H1 (cell line): ENCODE measurements at regions not wholly inside any gene's neighbourhood (a gene's known extent, or its start where the extent isn't known, plus 50 kb on each side); places are given as distances from the start of the nearest gene placed in this dataset.

Experiments
- CTCF ChIA-PET: fragments of 300-600 bp; sonication (Branson Sonifier 250); formaldehyde crosslinking; loops from one replicate; lab custom pipeline; 2021; ENCODE audit not compliant: partially characterized antibody; lab: Charles Lee
- POLR2A ChIA-PET: fragments of 300-600 bp; sonication (Branson Sonifier 250); formaldehyde crosslinking; loops from one replicate; lab custom pipeline; 2021; ENCODE audit warnings: inconsistent platforms; ENCODE audit not compliant: partially characterized antibody; lab: Charles Lee
- DNase-seq, 2 experiments: peaks; one replicate each; pipeline versions ENCODE4 v3.0.0 to v3.0.0-alpha.2; 2010 to 2022; ENCODE audit warnings: low spot score in 2 of 2, low read depth in 1 of 2, mixed read lengths in 1 of 2
- FAIRE-seq: peaks from 2 replicates; lab custom pipeline; 2011; peaks lifted over from hg19 to GRCh38; lab: Jason Lieb, UNC
- H2AFZ ChIP-seq: 2 replicates; pipeline ENCODE4 v1.8.1; 2012; ENCODE audit warnings: low read length, inconsistent platforms
- H2AK5ac ChIP-seq: 2 replicates; pipeline ENCODE4 v1.6.1; 2013; ENCODE audit warnings: low read depth, low read length
- H2BK120ac ChIP-seq: replicated peaks from 2 replicates; pipeline ENCODE3; 2013; ENCODE audit warnings: low read depth, low read length, inconsistent platforms
- H2BK12ac ChIP-seq: 2 replicates; pipeline ENCODE4 v1.6.1; 2013; ENCODE audit warnings: low read depth, low read length
- H2BK15ac ChIP-seq: 2 replicates; pipeline ENCODE4 v1.6.1; 2013; ENCODE audit warnings: low read length
- H2BK20ac ChIP-seq: 2 replicates; pipeline ENCODE4 v1.6.1; 2013; ENCODE audit warnings: low read length
- H2BK5ac ChIP-seq: 2 replicates; pipeline ENCODE4 v1.6.1; 2013; ENCODE audit warnings: low read depth, low read length
- H3K14ac ChIP-seq: 2 replicates; pipeline ENCODE4 v1.6.1; 2013; ENCODE audit warnings: inconsistent platforms; ENCODE audit not compliant: insufficient read length
- H3K18ac ChIP-seq: 2 replicates; pipeline ENCODE4 v1.6.1; 2013; ENCODE audit warnings: low read length; ENCODE audit errors: extremely low read depth
- H3K23ac ChIP-seq: 2 replicates; pipeline ENCODE4 v1.6.1; 2013; ENCODE audit warnings: inconsistent platforms; ENCODE audit not compliant: insufficient read length
- H3K23me2 ChIP-seq: 2 replicates; pipeline ENCODE4 v1.6.1; 2013; ENCODE audit warnings: low read depth, low read length
- H3K27ac ChIP-seq: 2 replicates; pipeline ENCODE4 v1.6.1; 2011; ENCODE audit warnings: low read depth, low read length, inconsistent platforms
- H3K27me3 ChIP-seq, 4 experiments: replicated peaks in 1 of 4; 1 replicate in 1 of 4; 2 replicates in 3 of 4; pipeline versions ENCODE4 v1.6.1 to v1.8.1; 2011 to 2013; ENCODE audit warnings: low read length in 3 of 4, mild to moderate bottlenecking in 3 of 4, inconsistent platforms in 2 of 4, mixed read lengths in 2 of 4, moderate library complexity in 1 of 4; ENCODE audit not compliant: control insufficient read depth in 3 of 4, insufficient read depth in 3 of 4; ENCODE audit errors: extremely low read depth in 1 of 4
- H3K36me3 ChIP-seq, 4 experiments: 2 replicates each; pipeline versions ENCODE4 v1.6.1 to v1.8.1; 2011 to 2013; ENCODE audit warnings: mild to moderate bottlenecking in 4 of 4, low read length in 3 of 4, moderate library complexity in 2 of 4, control low read depth in 1 of 4, inconsistent platforms in 1 of 4; ENCODE audit not compliant: insufficient read depth in 4 of 4, control insufficient read depth in 2 of 4
- H3K4ac ChIP-seq: replicated peaks from 2 replicates; pipeline ENCODE3; 2013; ENCODE audit warnings: low read length, low read depth, mixed read lengths, inconsistent platforms; ENCODE audit not compliant: insufficient read length
- H3K4me1 ChIP-seq, 4 experiments: replicated peaks in 1 of 4; 1 replicate in 1 of 4; 2 replicates in 3 of 4; pipeline versions ENCODE4 v1.6.1 to v1.8.1; 2011 to 2013; ENCODE audit warnings: low read length in 3 of 4, inconsistent platforms in 2 of 4, mixed read lengths in 1 of 4; ENCODE audit not compliant: insufficient read depth in 4 of 4, control insufficient read depth in 3 of 4
- H3K4me2 ChIP-seq, 2 experiments: 2 replicates each; pipeline versions ENCODE4 v1.6.1 to v1.8.1; 2011 to 2013; ENCODE audit warnings: low read depth in 2 of 2, low read length in 2 of 2, control low read depth in 1 of 2, inconsistent platforms in 1 of 2, mild to moderate bottlenecking in 1 of 2; ENCODE audit not compliant: insufficient read depth in 1 of 2
- H3K4me3 ChIP-seq, 4 experiments: fragments of 200-600, 300-600 bp in 1 of 4; sonication (generic), shearing (Covaris generic), sonication (Bioruptor Twin) in 1 of 4; 2 replicates each; pipeline versions ENCODE4 v1.5.1 to v1.8.1; 2011 to 2016; ENCODE audit warnings: low read length in 4 of 4, low read depth in 3 of 4, control low read depth in 2 of 4, inconsistent platforms in 2 of 4, mild to moderate bottlenecking in 2 of 4, mixed read lengths in 1 of 4, moderate library complexity in 1 of 4; ENCODE audit not compliant: insufficient read depth in 2 of 4; ENCODE audit errors: extremely low read depth in 1 of 4
- H3K56ac ChIP-seq: replicated peaks from 2 replicates; pipeline ENCODE3; 2013; ENCODE audit warnings: low read depth, mild to moderate bottlenecking, mixed read lengths, low read length, inconsistent platforms; ENCODE audit not compliant: insufficient read length
- H3K79me1 ChIP-seq: 2 replicates; pipeline ENCODE4 v1.6.1; 2013; ENCODE audit warnings: low read depth, low read length, control low read depth
- H3K79me2 ChIP-seq, 2 experiments: 2 replicates each; pipeline versions ENCODE4 v1.6.1 to v1.8.1; 2012 to 2013; ENCODE audit warnings: low read length in 2 of 2, mild to moderate bottlenecking in 2 of 2, inconsistent platforms in 1 of 2; ENCODE audit not compliant: insufficient read depth in 2 of 2, control insufficient read depth in 1 of 2
- H3K9ac ChIP-seq, 4 experiments: replicated peaks in 1 of 4; 1 replicate in 1 of 4; 2 replicates in 3 of 4; pipeline versions ENCODE4 v1.6.1 to v1.8.1; 2011 to 2013; ENCODE audit warnings: low read depth in 3 of 4, low read length in 3 of 4, control low read depth in 2 of 4, mild to moderate bottlenecking in 2 of 4, moderate library complexity in 2 of 4, inconsistent platforms in 1 of 4; ENCODE audit errors: extremely low read depth in 1 of 4
- H3K9me3 ChIP-seq, 2 experiments: 2 replicates each; pipeline versions ENCODE4 v1.6.1 to v1.8.1; 2012 to 2013; ENCODE audit warnings: mild to moderate bottlenecking in 2 of 2, moderate library complexity in 2 of 2, control low read depth in 1 of 2, inconsistent platforms in 1 of 2, low read depth in 1 of 2, low read length in 1 of 2, mixed read lengths in 1 of 2; ENCODE audit not compliant: insufficient read depth in 2 of 2
- H4K20me1 ChIP-seq, 2 experiments: replicated peaks in 1 of 2; 2 replicates each; pipeline versions ENCODE3 to v1.8.1; 2011 to 2013; ENCODE audit warnings: inconsistent platforms in 2 of 2, low read length in 2 of 2, mild to moderate bottlenecking in 1 of 2; ENCODE audit not compliant: insufficient read depth in 2 of 2, control insufficient read depth in 1 of 2
- H4K5ac ChIP-seq: 2 replicates; pipeline ENCODE4 v1.6.1; 2013; ENCODE audit warnings: low read length, low read depth, mixed read lengths, inconsistent platforms; ENCODE audit not compliant: insufficient read length
- H4K8ac ChIP-seq: 2 replicates; pipeline ENCODE4 v1.8.0; 2013; ENCODE audit warnings: mild to moderate bottlenecking, moderate library complexity, low read length, inconsistent platforms; ENCODE audit not compliant: insufficient read depth; ENCODE audit errors: extremely low read depth
- H4K91ac ChIP-seq: replicated peaks from 2 replicates; pipeline ENCODE3; 2013; ENCODE audit warnings: low read length, mixed read lengths, inconsistent platforms; ENCODE audit not compliant: insufficient read length
- CTBP2 ChIP-seq: IDR thresholded peaks from 2 replicates; pipeline ENCODE4 v1.7.0; 2011; ENCODE audit warnings: borderline replicate concordance, mild to moderate bottlenecking, moderate library complexity, mixed read lengths, low read length; ENCODE audit not compliant: insufficient read depth, insufficient read length
- CTCF ChIP-seq, 3 experiments: IDR thresholded peaks; 1 replicate in 2 of 3; 2 replicates in 1 of 3; pipeline versions ENCODE4 v1.5.1 to v1.6.1; 2011; ENCODE audit warnings: low read length in 3 of 3, mild to moderate bottlenecking in 3 of 3, inconsistent platforms in 2 of 3, low read depth in 1 of 3, moderate library complexity in 1 of 3; ENCODE audit not compliant: insufficient read depth in 1 of 3; ENCODE audit errors: control extremely low read depth in 1 of 3
- RNF2 ChIP-seq: fragments of 200-900, 300-1000 bp; sonication (generic); IDR thresholded peaks from 2 replicates; pipeline ENCODE4 v1.7.1; 2016; ENCODE audit warnings: borderline replicate concordance, low read depth, mild to moderate bottlenecking, antibody characterized with exemption, low read length; ENCODE audit not compliant: poor library complexity, severe bottlenecking; ENCODE audit errors: missing control alignments
- RXRA ChIP-seq: IDR thresholded peaks from 2 replicates; pipeline ENCODE4 v1.6.1; 2011; ENCODE audit warnings: low read depth, mild to moderate bottlenecking, low read length, moderate library complexity; ENCODE audit not compliant: insufficient read depth
- WGBS, 2 experiments: shearing (Covaris generic) in 1 of 2; methylation state at CpG; one replicate each; pipeline versions ENCODE4 v1.1.6 to v1.1.7; 2013 to 2015; ENCODE audit warnings: low lambda C conversion rate in 2 of 2, mixed read lengths in 2 of 2, inconsistent platforms in 1 of 2, low coverage in 1 of 2, missing lambda C conversion rate in 1 of 2; ENCODE audit not compliant: insufficient replicate concordance in 2 of 2, insufficient coverage in 1 of 2, insufficient read length in 1 of 2; ENCODE audit errors: extremely low coverage in 1 of 2, missing lambda C conversion rate in 1 of 2; 5-methylcytosine and 5-hydroxymethylcytosine counted together

- H3K9ac ChIP-seq = no peak overlapping the region
- no peak overlapping the region for H2BK12ac ChIP-seq
- no peak overlapping the region for H3K23ac ChIP-seq
- H4K8ac ChIP-seq = no peak overlapping the region
- H3K27ac ChIP-seq = no peak overlapping the region
- no peak overlapping the region for H2BK20ac ChIP-seq
- FAIRE-seq = no peak
- no peak overlapping the region for H3K18ac ChIP-seq
- no peak overlapping the region for H2AK5ac ChIP-seq
- H2BK15ac ChIP-seq = no peak overlapping the region
- WGBS, 2 experiments = 100% methylated on average over 1 of the region's 1 CpG; no CpG with 5 or more reads in 1 of the 2 experiments
- no peaks in the 10 kb centered on the region for H3K79me1 ChIP-seq
- H3K4me2 ChIP-seq = no peak overlapping the region
- no peaks in the 10 kb centered on the region for H3K27me3 ChIP-seq
- H3K4me3 ChIP-seq = no peak overlapping the region
- H4K20me1 ChIP-seq = no peaks in the 10 kb centered on the region
- ChIA-PET CTCF (no interaction called here), POLR2A (no interaction called here)
- no peak overlapping the region for H3K56ac ChIP-seq
- no peak overlapping the region for H2BK5ac ChIP-seq
- no peak overlapping the region for H4K91ac ChIP-seq
- H2BK120ac ChIP-seq = no peak overlapping the region
- no peak overlapping the region for H3K4ac ChIP-seq
- H3K23me2 ChIP-seq = no peaks in the 10 kb centered on the region
- H3K4me1 ChIP-seq = no peaks in the 10 kb centered on the region
- H2AFZ ChIP-seq = no peak overlapping the region
- no peak overlapping the region for H3K14ac ChIP-seq
- no peak for DNase-seq
- no peak overlapping the region for H4K5ac ChIP-seq
- no peaks in the 10 kb centered on the region for H3K79me2 ChIP-seq
- no peaks in the 10 kb centered on the region for H3K9me3 ChIP-seq
- no peaks in the 10 kb centered on the region for H3K36me3 ChIP-seq
- TF ChIP-seq RNF2 (no peak), CTBP2 (no peak), RXRA (no peak), CTCF (IDR thresholded peaks at IDR 0.05; ENCODE audit: control extremely low read depth in 1 of 3, insufficient read depth in 1 of 3, low read depth in 1 of 3, low read length in 3 of 3) (no peak)
Measured at GRCh38 chrX:79443121-79443520, 76.0 kb upstream of the ITM2A start.
